ENCODE measurements at regions not wholly inside any gene's neighbourhood (a gene's known extent, or its start where the extent isn't known, plus 50 kb on each side); places are given as distances from the start of the nearest gene placed in this dataset.

- TF ChIP-seq POLR2A (IDR thresholded peaks at IDR 0.05): no peak
- no peak for TF ChIP-seq CTCF (IDR thresholded peaks at IDR 0.05)
- TF ChIP-seq POLR2AphosphoS5 (IDR thresholded peaks at IDR 0.05; ENCODE audit: insufficient read depth in 1 of 2, low read depth in 1 of 2): no peak
Measured at GRCh38 chr16:73565263-73565662, 517.3 kb upstream of the ZFHX3 start.

Data from vagina (tissue), 2 donors.